H1 (cell line): ENCODE measurements at regions not wholly inside any gene's neighbourhood (a gene's known extent, or its start where the extent isn't known, plus 50 kb on each side); places are given as distances from the start of the nearest gene placed in this dataset.

ENCODE experiments used
- CTCF ChIA-PET: fragments of 300-600 bp; sonication (Branson Sonifier 250); formaldehyde crosslinking; loops from one replicate; lab custom pipeline; 2021; ENCODE audit not compliant: partially characterized antibody; lab: Charles Lee
- POLR2A ChIA-PET: fragments of 300-600 bp; sonication (Branson Sonifier 250); formaldehyde crosslinking; loops from one replicate; lab custom pipeline; 2021; ENCODE audit warnings: inconsistent platforms; ENCODE audit not compliant: partially characterized antibody; lab: Charles Lee
- DNase-seq, 2 experiments: peaks; one replicate each; pipeline versions ENCODE4 v3.0.0 to v3.0.0-alpha.2; 2010 to 2022; ENCODE audit warnings: low spot score in 2 of 2, low read depth in 1 of 2, mixed read lengths in 1 of 2
- FAIRE-seq: peaks from 2 replicates; lab custom pipeline; 2011; peaks lifted over from hg19 to GRCh38; lab: Jason Lieb, UNC
- H2AFZ ChIP-seq: 2 replicates; pipeline ENCODE4 v1.8.1; 2012; ENCODE audit warnings: low read length, inconsistent platforms
- H2AK5ac ChIP-seq: 2 replicates; pipeline ENCODE4 v1.6.1; 2013; ENCODE audit warnings: low read depth, low read length
- H2BK120ac ChIP-seq: replicated peaks from 2 replicates; pipeline ENCODE3; 2013; ENCODE audit warnings: low read depth, low read length, inconsistent platforms
- H2BK12ac ChIP-seq: 2 replicates; pipeline ENCODE4 v1.6.1; 2013; ENCODE audit warnings: low read depth, low read length
- H2BK15ac ChIP-seq: 2 replicates; pipeline ENCODE4 v1.6.1; 2013; ENCODE audit warnings: low read length
- H2BK20ac ChIP-seq: 2 replicates; pipeline ENCODE4 v1.6.1; 2013; ENCODE audit warnings: low read length
- H2BK5ac ChIP-seq: 2 replicates; pipeline ENCODE4 v1.6.1; 2013; ENCODE audit warnings: low read depth, low read length
- H3K14ac ChIP-seq: 2 replicates; pipeline ENCODE4 v1.6.1; 2013; ENCODE audit warnings: inconsistent platforms; ENCODE audit not compliant: insufficient read length
- H3K18ac ChIP-seq: 2 replicates; pipeline ENCODE4 v1.6.1; 2013; ENCODE audit warnings: low read length; ENCODE audit errors: extremely low read depth
- H3K23ac ChIP-seq: 2 replicates; pipeline ENCODE4 v1.6.1; 2013; ENCODE audit warnings: inconsistent platforms; ENCODE audit not compliant: insufficient read length
- H3K23me2 ChIP-seq: 2 replicates; pipeline ENCODE4 v1.6.1; 2013; ENCODE audit warnings: low read depth, low read length
- H3K27ac ChIP-seq: 2 replicates; pipeline ENCODE4 v1.6.1; 2011; ENCODE audit warnings: low read depth, low read length, inconsistent platforms
- H3K27me3 ChIP-seq, 4 experiments: replicated peaks in 1 of 4; 1 replicate in 1 of 4; 2 replicates in 3 of 4; pipeline versions ENCODE4 v1.6.1 to v1.8.1; 2011 to 2013; ENCODE audit warnings: low read length in 3 of 4, mild to moderate bottlenecking in 3 of 4, inconsistent platforms in 2 of 4, mixed read lengths in 2 of 4, moderate library complexity in 1 of 4; ENCODE audit not compliant: control insufficient read depth in 3 of 4, insufficient read depth in 3 of 4; ENCODE audit errors: extremely low read depth in 1 of 4
- H3K36me3 ChIP-seq, 4 experiments: 2 replicates each; pipeline versions ENCODE4 v1.6.1 to v1.8.1; 2011 to 2013; ENCODE audit warnings: mild to moderate bottlenecking in 4 of 4, low read length in 3 of 4, moderate library complexity in 2 of 4, control low read depth in 1 of 4, inconsistent platforms in 1 of 4; ENCODE audit not compliant: insufficient read depth in 4 of 4, control insufficient read depth in 2 of 4
- H3K4ac ChIP-seq: replicated peaks from 2 replicates; pipeline ENCODE3; 2013; ENCODE audit warnings: low read length, low read depth, mixed read lengths, inconsistent platforms; ENCODE audit not compliant: insufficient read length
- H3K4me1 ChIP-seq, 4 experiments: replicated peaks in 1 of 4; 1 replicate in 1 of 4; 2 replicates in 3 of 4; pipeline versions ENCODE4 v1.6.1 to v1.8.1; 2011 to 2013; ENCODE audit warnings: low read length in 3 of 4, inconsistent platforms in 2 of 4, mixed read lengths in 1 of 4; ENCODE audit not compliant: insufficient read depth in 4 of 4, control insufficient read depth in 3 of 4
- H3K4me2 ChIP-seq, 2 experiments: 2 replicates each; pipeline versions ENCODE4 v1.6.1 to v1.8.1; 2011 to 2013; ENCODE audit warnings: low read depth in 2 of 2, low read length in 2 of 2, control low read depth in 1 of 2, inconsistent platforms in 1 of 2, mild to moderate bottlenecking in 1 of 2; ENCODE audit not compliant: insufficient read depth in 1 of 2
- H3K4me3 ChIP-seq, 4 experiments: fragments of 200-600, 300-600 bp in 1 of 4; sonication (generic), shearing (Covaris generic), sonication (Bioruptor Twin) in 1 of 4; 2 replicates each; pipeline versions ENCODE4 v1.5.1 to v1.8.1; 2011 to 2016; ENCODE audit warnings: low read length in 4 of 4, low read depth in 3 of 4, control low read depth in 2 of 4, inconsistent platforms in 2 of 4, mild to moderate bottlenecking in 2 of 4, mixed read lengths in 1 of 4, moderate library complexity in 1 of 4; ENCODE audit not compliant: insufficient read depth in 2 of 4; ENCODE audit errors: extremely low read depth in 1 of 4
- H3K56ac ChIP-seq: replicated peaks from 2 replicates; pipeline ENCODE3; 2013; ENCODE audit warnings: low read depth, mild to moderate bottlenecking, mixed read lengths, low read length, inconsistent platforms; ENCODE audit not compliant: insufficient read length
- H3K79me1 ChIP-seq: 2 replicates; pipeline ENCODE4 v1.6.1; 2013; ENCODE audit warnings: low read depth, low read length, control low read depth
- H3K79me2 ChIP-seq, 2 experiments: 2 replicates each; pipeline versions ENCODE4 v1.6.1 to v1.8.1; 2012 to 2013; ENCODE audit warnings: low read length in 2 of 2, mild to moderate bottlenecking in 2 of 2, inconsistent platforms in 1 of 2; ENCODE audit not compliant: insufficient read depth in 2 of 2, control insufficient read depth in 1 of 2
- H3K9ac ChIP-seq, 4 experiments: replicated peaks in 1 of 4; 1 replicate in 1 of 4; 2 replicates in 3 of 4; pipeline versions ENCODE4 v1.6.1 to v1.8.1; 2011 to 2013; ENCODE audit warnings: low read depth in 3 of 4, low read length in 3 of 4, control low read depth in 2 of 4, mild to moderate bottlenecking in 2 of 4, moderate library complexity in 2 of 4, inconsistent platforms in 1 of 4; ENCODE audit errors: extremely low read depth in 1 of 4
- H3K9me3 ChIP-seq, 2 experiments: 2 replicates each; pipeline versions ENCODE4 v1.6.1 to v1.8.1; 2012 to 2013; ENCODE audit warnings: mild to moderate bottlenecking in 2 of 2, moderate library complexity in 2 of 2, control low read depth in 1 of 2, inconsistent platforms in 1 of 2, low read depth in 1 of 2, low read length in 1 of 2, mixed read lengths in 1 of 2; ENCODE audit not compliant: insufficient read depth in 2 of 2
- H4K20me1 ChIP-seq, 2 experiments: replicated peaks in 1 of 2; 2 replicates each; pipeline versions ENCODE3 to v1.8.1; 2011 to 2013; ENCODE audit warnings: inconsistent platforms in 2 of 2, low read length in 2 of 2, mild to moderate bottlenecking in 1 of 2; ENCODE audit not compliant: insufficient read depth in 2 of 2, control insufficient read depth in 1 of 2
- H4K5ac ChIP-seq: 2 replicates; pipeline ENCODE4 v1.6.1; 2013; ENCODE audit warnings: low read length, low read depth, mixed read lengths, inconsistent platforms; ENCODE audit not compliant: insufficient read length
- H4K8ac ChIP-seq: 2 replicates; pipeline ENCODE4 v1.8.0; 2013; ENCODE audit warnings: mild to moderate bottlenecking, moderate library complexity, low read length, inconsistent platforms; ENCODE audit not compliant: insufficient read depth; ENCODE audit errors: extremely low read depth
- H4K91ac ChIP-seq: replicated peaks from 2 replicates; pipeline ENCODE3; 2013; ENCODE audit warnings: low read length, mixed read lengths, inconsistent platforms; ENCODE audit not compliant: insufficient read length
- SUZ12 ChIP-seq: fragments of 200-600 bp; sonication (generic); IDR thresholded peaks from 2 replicates; pipeline ENCODE4 v1.6.1; 2012; ENCODE audit warnings: mild to moderate bottlenecking, inconsistent platforms, low read length, moderate library complexity, mixed read lengths

- H3K9ac ChIP-seq, result no peak overlapping the region
- H3K4me1 ChIP-seq, result no peaks in the 10 kb centered on the region
- H2BK5ac ChIP-seq, result no peak overlapping the region
- no peaks in the 10 kb centered on the region for H3K27me3 ChIP-seq
- TF ChIP-seq SUZ12, result no peak
- DNase-seq (no peak), FAIRE-seq (no peak)
- no peak overlapping the region for H2BK120ac ChIP-seq
- H4K8ac ChIP-seq, result no peak overlapping the region
- H3K79me1 ChIP-seq, result no peaks in the 10 kb centered on the region
- no peak overlapping the region for H3K4ac ChIP-seq
- no peak overlapping the region for H2BK15ac ChIP-seq
- H3K9me3 ChIP-seq, result no peaks in the 10 kb centered on the region
- H3K4me2 ChIP-seq, result no peak overlapping the region
- H2BK12ac ChIP-seq, result no peak overlapping the region
- no peak overlapping the region for H3K56ac ChIP-seq
- no peak overlapping the region for H3K4me3 ChIP-seq
- no peaks in the 10 kb centered on the region for H4K20me1 ChIP-seq
- H2AFZ ChIP-seq, result no peak overlapping the region
- no peaks in the 10 kb centered on the region for H3K23me2 ChIP-seq
- no peak overlapping the region for H3K18ac ChIP-seq
- H4K91ac ChIP-seq, result no peak overlapping the region
- H3K14ac ChIP-seq, result no peak overlapping the region
- no peaks in the 10 kb centered on the region for H3K79me2 ChIP-seq
- H3K23ac ChIP-seq, result no peak overlapping the region
- ChIA-PET CTCF (no interaction called here), POLR2A (no interaction called here)
- H2AK5ac ChIP-seq, result no peak overlapping the region
- no peaks in the 10 kb centered on the region for H3K36me3 ChIP-seq
- no peak overlapping the region for H3K27ac ChIP-seq
- H2BK20ac ChIP-seq, result no peak overlapping the region
- no peak overlapping the region for H4K5ac ChIP-seq
Measured at GRCh38 chr18:42196651-42197050, 241.6 kb downstream of the PIK3C3 start.
